Left lung (tissue), 4 donors: ENCODE measurements at regions not wholly inside any gene's neighbourhood (a gene's known extent, or its start where the extent isn't known, plus 50 kb on each side); places are given as distances from the start of the nearest gene placed in this dataset.
"Not testable (repeated sequence)": the region's sequence is repeated elsewhere in the genome, so short reads cannot be mapped to it uniquely, and the experiment has no call there.

Experiments used
- ATAC-seq: fragments of 200-7000 bp; cut with Tn5 transposase; one replicate; pipeline ENCODE4 v1.9.1; 2020; ENCODE audit warnings: moderate library complexity
- DNase-seq, 4 donors: peaks; one replicate each; pipeline ENCODE4 v3.0.0-alpha.2; 2013 to 2020
- H3K27ac ChIP-seq, 2 donors: fragments of 200-600 bp; sonication (generic) in 1 of 2; one replicate each; pipeline versions ENCODE4 v1.5.0 to v1.8.0; 2020 to 2021
- H3K27me3 ChIP-seq, 2 donors: fragments of 200-600 bp; sonication (generic) in 1 of 2; one replicate each; pipeline versions ENCODE4 v1.5.0 to v1.8.0; 2020 to 2021
- H3K36me3 ChIP-seq, 2 donors: fragments of 200-600 bp; sonication (generic) in 1 of 2; one replicate each; pipeline versions ENCODE4 v1.5.0 to v1.8.0; 2020 to 2021
- H3K4me1 ChIP-seq, 2 donors: fragments of 200-600 bp; one replicate each; pipeline ENCODE4 v1.8.0; 2021
- H3K4me3 ChIP-seq, 2 donors: fragments of 200-600 bp; sonication (generic) in 1 of 2; one replicate each; pipeline versions ENCODE4 v1.5.0 to v1.8.0; 2020 to 2021; ENCODE audit warnings: mild to moderate bottlenecking in 1 of 2
- H3K9me3 ChIP-seq, 2 donors: fragments of 200-600 bp; sonication (generic) in 1 of 2; one replicate each; pipeline versions ENCODE4 v1.5.0 to v1.8.0; 2020 to 2021
- CTCF ChIP-seq, 2 donors: fragments of 200-600 bp; sonication (generic) in 1 of 2; IDR thresholded peaks; one replicate each; pipeline versions ENCODE4 v1.5.0 to v1.8.0; 2021; ENCODE audit warnings: antibody characterized with exemption in 2 of 2
- intact Hi-C, 2 donors: fragments of 100-400 bp; cut with DNase I; formaldehyde crosslinking; loops; one replicate each; pipeline versions ENCODE4 v1.11.2 to v1.14.2; 2022
- donor health status: DM: no; HTN: yes; CAD: no.
- donor health status: DM: no; HTN: no; CAD: no.

- intact Hi-C loops, result no loop called here
- Histone ChIP-seq H3K9me3 (peaks cover 0 to 10% of the 10 kb centered on the region in 2 donors), H3K4me3 (no peak overlapping the region), H3K36me3 (no peaks in the 10 kb centered on the region), H3K4me1 (peaks cover 0 to 3% of the 10 kb centered on the region in 2 donors), H3K27me3 (no peaks in the 10 kb centered on the region), H3K27ac (no peak overlapping the region)
- no peak for TF ChIP-seq CTCF (IDR thresholded peaks at IDR 0.05)
- ATAC-seq, result no peak
- DNase-seq, result no peak
Measured at GRCh38 chr12:46603776-46604456, 221.9 kb downstream of the SLC38A4 start.

GRCh38 chr12:46602474-46602873 is 223.3 kb downstream of the SLC38A4 start:
- TF ChIP-seq CTCF (IDR thresholded peaks at IDR 0.05), result no peak
- H3K9me3 ChIP-seq, result peaks cover 0 to 10% of the 10 kb centered on the region in 2 donors
- intact Hi-C loops, result no loop called here
- no peaks in the 10 kb centered on the region for H3K27me3 ChIP-seq
- no peaks in the 10 kb centered on the region for H3K4me1 ChIP-seq
- DNase-seq, result no peak
- H3K27ac ChIP-seq, result no peak overlapping the region
- no peak for ATAC-seq
- H3K4me3 ChIP-seq, result no peak overlapping the region
- no peaks in the 10 kb centered on the region for H3K36me3 ChIP-seq

GRCh38 chr12:46590991-46591703 is 218.6 kb upstream of the SLC38A2 start:
- Histone ChIP-seq H3K36me3 (no peaks in the 10 kb centered on the region), H3K4me1 (peaks cover under 1 to 3% of the 10 kb centered on the region in 2 donors), H3K27me3 (no peaks in the 10 kb centered on the region), H3K9me3 (peaks cover 0 to 18% of the 10 kb centered on the region in 2 donors), H3K4me3 (no peak overlapping the region), H3K27ac (no peak overlapping the region)
- no peak for DNase-seq
- intact Hi-C loops, result no loop called here
- no peak for ATAC-seq
- TF ChIP-seq CTCF (IDR thresholded peaks at IDR 0.05), result no peak

DNA sequence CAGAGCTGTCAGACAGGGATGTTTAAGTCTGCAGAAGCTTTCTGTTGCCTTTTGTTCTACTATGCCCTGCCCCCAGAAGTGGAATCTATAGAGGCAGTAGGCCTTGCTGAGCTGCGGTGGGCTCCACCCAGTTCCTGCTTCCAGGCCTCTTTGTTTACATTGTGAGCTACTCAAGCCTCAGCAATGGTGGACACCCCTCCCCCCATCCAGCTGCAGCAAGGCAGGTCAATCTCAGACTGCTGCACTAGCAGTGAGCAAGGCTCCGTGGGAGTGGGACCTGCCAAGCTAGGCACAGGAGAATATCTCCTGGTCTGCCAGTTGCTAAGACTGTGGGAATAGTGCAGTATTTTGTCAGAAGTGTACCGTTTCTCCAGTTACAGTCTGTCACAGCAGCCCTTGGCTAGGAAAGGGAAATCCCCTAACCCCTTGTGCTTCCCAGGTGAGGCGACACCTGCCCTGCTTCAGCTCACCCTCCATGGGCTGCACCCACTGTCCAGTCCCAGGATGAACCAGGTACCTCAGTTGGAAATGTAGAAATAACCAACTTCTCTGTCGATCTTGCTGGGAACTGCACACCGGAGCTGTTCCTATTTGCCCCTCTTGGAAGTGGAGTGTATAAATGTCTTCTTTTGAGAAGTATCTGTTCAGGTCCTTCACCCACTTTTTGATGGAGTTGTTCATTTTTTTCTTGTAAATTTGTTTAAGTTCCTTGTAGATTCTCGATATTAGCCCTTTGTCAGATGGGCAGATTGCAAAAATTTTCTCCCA is 213.5 kb upstream of the SLC38A2 start:
- Histone ChIP-seq H3K4me3 (no peak overlapping the region), H3K27ac (no peak overlapping the region), H3K36me3 (no peaks in the 10 kb centered on the region), H3K4me1 (peaks cover 6 to 7% of the 10 kb centered on the region in 2 donors), H3K27me3 (no peaks in the 10 kb centered on the region), H3K9me3 (peaks cover 0 to 20% of the 10 kb centered on the region in 2 donors)
- intact Hi-C loops, result no loop called here
- ATAC-seq (peak; percentile 82), DNase-seq (peak in 2 of 4 donors; percentile 68 to 73)
- TF ChIP-seq CTCF (IDR thresholded peaks at IDR 0.05), result no peak

DNA sequence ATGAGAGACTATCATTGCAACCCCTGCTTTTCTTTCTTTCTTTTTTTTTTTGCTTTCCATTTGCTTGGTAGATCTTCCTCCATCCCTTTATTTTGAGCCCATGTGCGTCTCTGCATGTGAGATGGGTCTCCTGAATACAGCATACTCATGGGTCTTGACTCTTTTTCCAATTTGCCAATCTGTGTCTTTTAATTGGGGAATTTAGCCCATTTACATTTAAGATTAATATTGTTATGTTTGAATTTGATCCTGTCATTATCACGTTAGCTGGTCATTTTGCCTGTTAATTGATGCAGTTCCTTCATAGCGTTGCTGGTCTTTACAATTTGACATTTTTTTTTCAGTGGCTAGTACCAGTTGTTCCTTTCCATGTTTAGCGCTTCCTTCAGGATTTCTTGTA is 211.5 kb upstream of the SLC38A2 start:
- H3K27me3 ChIP-seq, H3K4me1 ChIP-seq, H3K27ac ChIP-seq, H3K36me3 ChIP-seq, H3K4me3 ChIP-seq, intact Hi-C loops, DNase-seq, ATAC-seq: not testable (repeated sequence)
- peaks cover 0 to 20% of the 10 kb centered on the region in 2 donors for H3K9me3 ChIP-seq

DNA sequence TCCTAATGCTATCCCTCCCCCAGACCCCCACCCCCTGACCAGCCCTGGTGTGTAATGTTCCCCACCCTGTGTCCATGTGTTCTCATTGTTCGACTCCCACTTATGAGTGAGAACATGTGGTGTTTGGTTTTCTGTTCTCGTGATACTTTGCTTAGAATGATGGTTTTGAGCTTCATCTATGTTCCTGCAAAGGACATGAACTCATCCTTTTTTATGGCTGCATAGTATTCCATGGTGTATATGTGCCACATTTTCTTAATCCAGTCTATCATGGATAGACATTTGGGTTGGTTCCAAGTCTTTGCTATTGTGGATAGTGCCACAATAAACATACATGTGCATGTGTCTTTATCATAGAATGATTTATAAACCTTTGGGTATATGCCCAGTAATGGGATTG is 209.4 kb upstream of the SLC38A2 start:
- H3K27ac ChIP-seq, intact Hi-C loops, H3K4me1 ChIP-seq, DNase-seq, H3K27me3 ChIP-seq, H3K4me3 ChIP-seq, H3K36me3 ChIP-seq, ATAC-seq: not testable (repeated sequence)
- peaks cover 0 to 20% of the 10 kb centered on the region in 2 donors for H3K9me3 ChIP-seq
